ENCODE measurements at regions not wholly inside any gene's neighbourhood (a gene's known extent, or its start where the extent isn't known, plus 50 kb on each side); places are given as distances from the start of the nearest gene placed in this dataset.

DNA sequence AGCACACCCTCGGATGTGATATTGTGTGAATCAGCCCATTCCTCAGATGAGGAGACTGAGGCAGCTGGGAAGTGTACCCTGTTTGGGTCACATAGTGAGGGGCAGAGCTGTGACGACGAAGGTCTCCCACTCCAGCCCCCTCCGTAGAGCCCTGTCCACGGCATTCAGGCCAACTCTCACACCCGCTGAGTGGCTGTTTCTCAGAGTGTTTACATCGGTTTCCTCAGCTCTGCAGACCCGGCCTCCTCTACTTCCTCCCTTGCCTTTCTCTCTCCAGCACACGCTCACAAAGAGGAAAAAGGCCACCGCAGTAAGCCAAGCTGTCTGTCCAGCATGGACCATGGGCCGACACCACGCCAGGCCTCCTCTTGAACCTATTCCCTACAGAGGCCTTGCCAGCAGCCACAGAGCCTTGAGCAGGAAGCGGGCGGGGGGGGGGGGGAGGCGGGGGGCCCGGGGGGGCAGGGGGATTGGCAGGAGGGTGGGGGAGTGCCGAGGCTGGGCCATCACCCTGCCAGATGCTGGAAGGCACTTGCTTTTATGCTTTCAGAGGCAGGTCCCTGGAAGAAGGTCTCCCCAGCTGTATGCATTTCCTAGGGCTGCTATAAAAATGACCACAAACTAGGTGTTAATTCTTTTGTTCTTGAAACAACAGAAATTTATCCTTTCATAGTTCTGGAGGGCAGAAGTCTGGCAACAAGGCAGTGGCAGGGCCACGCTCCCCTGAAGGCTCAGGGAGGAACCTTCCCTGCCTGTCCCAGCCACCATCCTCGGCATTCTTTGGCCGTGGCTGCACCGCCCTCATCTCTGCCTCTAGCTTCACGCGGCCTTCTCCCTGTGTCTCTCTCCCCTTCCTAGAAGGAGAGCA lies 178.4 kb downstream of the PSMG1 start:
- Histone ChIP-seq H2BK20ac (ENCODE audit: low read depth, low read length) (peak overlapping the region; percentile 75), H3K27me3 (ENCODE audit: control insufficient read depth, insufficient read depth, low read length) (no peaks in the 10 kb centered on the region), H3K4me2 (ENCODE audit: low read depth, low read length) (no peak overlapping the region; the same call in 1 of the 2 replicates), H4K8ac (ENCODE audit: low read depth in 2 of 2, low read length in 2 of 2) (peak overlapping the region; percentile 77 to 89; a peak in 3 of 4 replicates), H4K91ac (ENCODE audit: insufficient read depth, low read depth, low read length) (peak overlapping the region; percentile 87), H3K4me3 (ENCODE audit: insufficient read depth, low read depth, low read length) (no peak overlapping the region), H2BK15ac (ENCODE audit: low read depth, low read length) (peak overlapping the region; percentile 49; the same call in 2 of the 3 replicates), H4K20me1 (ENCODE audit: insufficient read depth, low read length) (no peaks in the 10 kb centered on the region), H3K56ac (ENCODE audit: extremely low read depth, insufficient read depth, low read length) (no peak overlapping the region), H3K79me1 (ENCODE audit: low read depth in 1 of 2, low read length in 2 of 2) (no peaks in the 10 kb centered on the region), H2AFZ (replicated peaks; ENCODE audit: low read length, poor library complexity) (peak overlapping the region; percentile 83), H3K36me3 (ENCODE audit: control insufficient read depth, insufficient read depth, low read length) (no peaks in the 10 kb centered on the region), H2AK9ac (replicated peaks; ENCODE audit: low read depth, low read length, poor library complexity) (peak overlapping the region; percentile 1), H2BK120ac (ENCODE audit: low read depth, low read length) (peak overlapping the region; percentile 93), H2BK5ac (ENCODE audit: low read depth, low read length, poor library complexity, severe bottlenecking) (peak overlapping the region; percentile 27), H3K23ac (ENCODE audit: low read depth, low read length) (peak overlapping the region; percentile 57), H3K9me3 (ENCODE audit: control insufficient read depth, insufficient read depth, low read length) (peaks cover 4% of the 10 kb centered on the region; the same call in 1 of the 2 replicates), H3K14ac (replicated peaks; ENCODE audit: low read depth, low read length) (peak overlapping the region; percentile 14), H2AK5ac (ENCODE audit: low read depth, low read length) (peak overlapping the region; percentile 92), H3K27ac (ENCODE audit: insufficient read depth, low read length) (peak overlapping the region; percentile 64), H3K9me1 (ENCODE audit: insufficient read depth, low read length) (peaks cover 15% of the 10 kb centered on the region), H3K18ac (ENCODE audit: low read depth, low read length) (peak overlapping the region; percentile 87), H3K4me1 (ENCODE audit: control insufficient read depth, insufficient read depth, low read length) (peaks cover 20% of the 10 kb centered on the region), H4K5ac (ENCODE audit: low read depth, low read length) (peak overlapping the region; percentile 96), H3K9ac (ENCODE audit: low read depth, low read length) (peak overlapping the region; percentile 27; the same call in 1 of the 2 replicates), H3K4ac (ENCODE audit: low read depth, low read length) (peak overlapping the region; percentile 88)
- 43% methylated on average over 7 of the region's 23 CpGs; no CpG with 5 or more reads in 1 of the 2 experiments for WGBS, 2 experiments (ENCODE audit: extremely low coverage in 2 of 2, insufficient read length in 1 of 2)
- ChIA-PET CTCF (no interaction called here), POLR2A (ENCODE audit: unreplicated experiment) (interaction anchor here (0.7 kb wide), 1 partner anchor 200 kb away, joined by 5 read pairs; no protein-coding TSS in a partner anchor)
- ATAC-seq (ENCODE audit: low read depth): peak; percentile 56
- no TSS peak for BruUV-seq (replicated peaks)
- DNase-seq: peak; percentile 26
- dilution Hi-C loops (cut with HindIII; ENCODE audit: low sequenced_read_pairs, unreplicated experiment) (no loop called here), intact Hi-C loops (cut with micrococcal nuclease) (no loop called here), in situ Hi-C loops (cut with MboI; ENCODE audit: low sequenced_read_pairs) (no loop called here)
- peak; percentile 53 for TF ChIP-seq RCOR1 (IDR thresholded peaks at IDR 0.05; ENCODE audit: insufficient replicate concordance, low read length)
- TF ChIP-seq FOS (IDR thresholded peaks at IDR 0.05; ENCODE audit: low read depth, low read length): no peak
